Suppressor macrophage (primary cell): ENCODE measurements at regions not wholly inside any gene's neighbourhood (a gene's known extent, or its start where the extent isn't known, plus 50 kb on each side); places are given as distances from the start of the nearest gene placed in this dataset.

Source experiments
- DNase-seq, 4 experiments: peaks; one replicate each; pipeline ENCODE4 v3.0.0-alpha.2; 2020 to 2022

DNA sequence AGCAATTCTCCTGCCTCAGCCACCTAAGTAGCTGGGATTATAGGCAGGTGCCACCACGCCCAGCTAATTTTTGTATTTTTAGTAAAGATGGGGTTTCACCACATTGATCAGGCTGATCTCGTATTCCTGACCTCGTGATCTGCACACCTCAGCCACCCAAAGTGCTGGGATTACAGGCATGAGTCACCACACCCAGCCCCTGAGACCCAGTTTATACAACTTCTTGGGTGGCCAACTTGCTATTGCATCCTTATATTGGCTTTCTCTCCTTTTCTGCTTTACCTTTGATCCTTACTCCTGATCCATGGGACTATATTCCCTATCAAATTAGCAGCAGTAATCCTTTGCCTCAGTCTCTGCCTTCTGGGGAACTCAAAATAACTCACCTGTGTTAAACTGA is 659.1 kb downstream of the PRELID2 start:
- DNase-seq = no peak

DNA sequence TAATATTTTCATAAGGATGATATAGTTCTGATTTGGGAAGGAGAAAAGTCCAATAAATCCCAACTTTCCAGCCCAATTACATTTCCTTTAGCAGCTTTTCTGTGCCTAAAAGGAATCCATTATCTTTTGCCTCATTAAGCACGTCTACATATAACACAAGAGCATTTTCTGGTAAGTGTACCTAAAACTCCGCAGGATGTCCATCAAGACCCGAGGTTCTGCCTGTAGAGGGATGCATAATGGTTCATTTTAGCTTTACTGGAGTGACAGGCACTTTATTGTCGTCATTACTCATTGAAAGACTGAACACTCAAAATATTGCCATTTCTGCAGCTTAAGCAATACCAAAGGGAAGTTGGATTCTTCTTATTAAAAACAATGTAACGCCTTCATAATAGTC is 669.0 kb downstream of the PRELID2 start:
- no peak for DNase-seq

DNA sequence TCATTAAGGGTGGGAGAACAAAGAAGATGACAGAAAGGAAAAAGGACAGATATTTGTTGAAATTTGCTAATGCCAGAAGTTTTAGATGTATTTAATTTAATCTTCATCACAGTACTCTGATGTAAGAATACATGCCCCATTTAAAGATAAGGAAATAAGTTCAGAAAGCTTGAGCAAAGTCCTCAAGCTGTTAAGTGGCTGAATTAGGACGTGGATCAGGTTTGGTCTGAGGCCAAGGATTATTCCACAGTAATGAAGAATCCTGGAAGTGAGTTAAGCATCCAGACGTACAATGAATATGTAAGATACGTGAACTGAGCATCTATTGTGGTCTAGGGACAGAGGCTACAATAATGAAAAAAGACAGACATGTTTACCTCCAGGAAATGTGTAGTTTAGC is 671.3 kb downstream of the PRELID2 start:
- no peak for DNase-seq

DNA sequence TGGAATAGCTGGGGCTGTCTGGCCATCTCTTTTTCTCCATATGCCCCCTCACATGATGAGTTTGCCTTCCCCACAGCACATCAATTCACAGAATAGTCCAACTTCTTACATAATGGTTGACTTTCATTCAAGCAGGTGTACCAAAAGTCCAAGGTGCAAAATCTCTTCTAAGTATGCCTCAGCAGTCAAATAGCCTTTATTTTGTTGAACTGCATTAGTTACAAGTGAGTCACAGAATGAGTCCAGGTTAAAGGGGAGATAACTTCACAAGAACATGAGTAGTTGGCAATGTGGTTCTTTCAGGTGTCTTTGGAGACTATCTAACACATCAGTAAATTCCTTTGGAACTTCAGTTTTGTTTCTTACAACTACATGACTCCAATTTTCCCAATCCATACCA is 672.5 kb downstream of the PRELID2 start:
- DNase-seq = no peak

DNA sequence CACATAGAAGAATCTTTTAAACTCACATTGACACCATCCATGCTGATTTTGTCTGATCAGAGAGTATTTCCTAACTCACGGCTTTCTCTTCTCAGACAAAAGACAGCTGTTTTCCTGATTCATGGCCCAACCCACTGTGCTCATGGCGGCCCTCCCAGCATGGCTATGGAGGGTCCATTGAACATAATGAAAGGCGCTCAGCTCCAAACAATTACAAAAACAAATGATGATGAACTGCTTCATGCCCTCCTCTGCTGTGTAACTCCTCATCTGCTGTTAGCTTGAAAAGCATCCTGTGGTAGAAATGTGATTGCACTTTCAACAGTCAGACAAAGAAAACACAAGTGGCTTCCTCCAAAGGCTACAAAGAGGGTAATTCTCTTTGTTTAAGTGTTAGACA is 673.8 kb downstream of the PRELID2 start:
- no peak for DNase-seq

DNA sequence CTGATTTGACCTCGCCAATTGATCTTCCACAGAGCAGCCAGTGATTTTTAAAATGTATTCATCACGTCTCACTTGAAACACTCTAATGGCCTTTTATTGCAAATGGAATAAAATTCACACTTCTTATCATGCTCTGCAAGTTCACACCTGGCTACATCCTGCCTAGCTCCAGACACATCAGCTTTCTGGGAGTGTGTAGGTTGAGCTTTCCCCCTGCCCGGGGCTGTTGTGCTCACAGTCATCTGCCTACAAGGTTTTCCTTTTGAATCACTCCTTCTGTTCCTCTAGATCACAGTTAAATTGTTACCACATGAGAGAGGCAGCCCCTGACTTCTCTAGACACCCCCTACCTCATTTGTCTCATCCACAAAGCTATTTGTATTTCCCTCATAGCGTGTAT is 674.5 kb downstream of the PRELID2 start:
- DNase-seq = no peak

DNA sequence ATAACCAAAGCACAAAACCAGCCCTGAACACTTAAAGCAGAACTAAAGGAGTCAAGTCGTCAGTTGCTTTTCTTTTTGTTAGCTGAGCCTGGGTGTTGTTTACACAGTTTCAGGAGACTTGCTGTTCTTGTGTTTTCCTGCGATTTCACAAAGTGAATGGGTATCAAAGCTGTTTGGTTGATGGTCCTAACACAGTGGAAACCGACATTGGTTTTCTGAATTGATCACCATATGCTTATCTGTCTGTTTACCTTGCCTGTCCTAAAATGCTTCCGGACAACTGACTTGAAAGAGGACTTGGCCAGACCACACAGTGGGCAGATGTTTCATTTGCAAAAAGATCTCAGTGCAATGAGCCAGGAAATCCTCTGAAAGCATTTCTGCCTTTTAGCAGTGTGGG is 676.4 kb downstream of the PRELID2 start:
- DNase-seq = no peak

DNA sequence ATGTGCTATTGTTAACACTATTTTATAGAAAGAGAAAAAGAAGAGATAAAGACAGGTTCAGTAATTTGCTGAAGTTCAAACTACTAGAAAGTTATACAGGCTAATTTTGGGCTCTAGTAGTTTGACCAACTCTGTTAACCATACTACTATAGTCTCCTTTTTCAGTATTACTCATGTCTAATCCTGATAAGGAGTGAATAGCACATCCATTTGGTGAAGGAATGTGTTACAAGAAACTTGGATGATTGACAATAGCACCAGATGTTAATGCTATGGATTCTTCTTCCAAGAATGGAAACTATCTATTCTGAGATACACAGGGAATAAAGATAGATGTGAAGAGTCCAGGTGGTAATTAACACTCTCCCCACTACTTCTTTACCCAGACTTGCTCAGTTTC is 677.3 kb downstream of the PRELID2 start:
- DNase-seq = no peak

DNA sequence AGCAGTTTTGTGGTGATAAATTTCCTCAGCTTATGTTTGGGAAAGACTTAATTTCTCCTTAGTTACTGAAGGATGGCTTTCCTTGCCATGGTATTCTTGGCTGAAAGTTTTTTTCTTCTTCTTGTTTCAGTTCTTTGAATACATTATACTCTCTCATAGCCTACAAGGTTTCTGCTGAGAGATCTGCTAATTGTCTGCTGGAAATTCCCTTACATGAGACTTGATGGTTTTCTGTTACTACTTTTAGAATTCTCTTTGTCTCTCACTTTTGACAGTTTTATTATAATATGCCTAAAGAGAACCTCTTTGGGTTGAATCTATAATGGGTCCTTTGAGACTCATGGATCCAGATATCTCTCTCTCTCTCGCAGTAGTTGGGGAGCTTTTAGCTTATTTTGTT is 693.6 kb downstream of the PRELID2 start:
- no peak for DNase-seq

DNA sequence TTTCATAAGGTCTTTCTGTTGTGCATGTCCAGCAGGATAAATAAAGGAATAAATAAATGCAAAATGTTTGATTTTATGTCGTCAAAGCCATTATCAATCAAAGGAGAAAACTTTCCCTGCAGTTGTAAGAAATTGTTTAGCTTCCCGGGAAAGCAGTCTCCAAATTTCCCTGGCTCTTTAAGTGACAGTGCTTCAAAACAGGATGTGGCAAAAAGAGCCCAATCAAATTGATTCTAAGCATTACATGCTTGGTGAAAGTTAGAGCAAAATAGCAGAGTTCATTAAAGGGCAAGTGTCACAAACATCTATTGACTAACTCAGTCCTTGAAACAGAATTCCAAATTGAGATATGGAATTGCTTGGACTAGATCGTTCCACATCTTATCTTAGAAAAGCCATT is 704.1 kb downstream of the PRELID2 start:
- no peak for DNase-seq

DNA sequence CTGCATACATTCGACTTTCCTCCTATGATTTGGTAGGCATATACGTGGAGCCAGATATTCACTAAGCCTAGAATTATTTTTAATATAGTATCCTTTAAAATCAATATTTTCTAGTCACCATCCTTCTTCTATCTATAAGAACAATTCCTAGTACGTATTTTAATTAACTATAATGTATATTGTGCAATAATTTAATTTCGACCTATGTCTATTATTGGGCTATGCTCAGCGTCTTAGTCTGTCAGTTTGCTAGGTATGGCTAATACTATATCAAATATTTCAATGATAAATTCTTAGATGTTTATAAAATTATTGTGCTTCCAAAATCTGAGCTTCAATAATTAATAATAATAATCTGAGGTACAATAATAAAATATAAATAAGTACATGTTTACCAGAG is 705.3 kb downstream of the PRELID2 start:
- DNase-seq = no peak

DNA sequence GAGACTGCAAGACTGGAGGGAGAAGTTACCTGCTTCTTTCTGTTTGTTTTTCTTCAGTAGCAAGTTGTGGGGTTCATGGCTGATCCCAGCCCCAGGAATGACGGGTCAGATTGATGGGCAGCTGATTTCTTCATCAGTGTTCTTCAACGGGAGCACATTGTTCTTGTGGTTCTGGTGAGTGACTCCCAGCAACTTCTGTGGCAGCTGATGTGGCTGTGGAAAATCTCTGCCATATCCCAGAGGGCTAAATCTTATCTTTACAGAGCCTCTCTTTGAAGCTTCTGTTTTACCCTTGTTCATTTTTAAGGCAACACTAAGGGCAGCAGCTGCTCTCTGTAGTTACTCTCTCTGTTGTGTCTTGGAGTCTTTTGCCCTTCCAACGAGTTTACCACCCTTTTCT is 710.3 kb downstream of the PRELID2 start:
- no peak for DNase-seq

DNA sequence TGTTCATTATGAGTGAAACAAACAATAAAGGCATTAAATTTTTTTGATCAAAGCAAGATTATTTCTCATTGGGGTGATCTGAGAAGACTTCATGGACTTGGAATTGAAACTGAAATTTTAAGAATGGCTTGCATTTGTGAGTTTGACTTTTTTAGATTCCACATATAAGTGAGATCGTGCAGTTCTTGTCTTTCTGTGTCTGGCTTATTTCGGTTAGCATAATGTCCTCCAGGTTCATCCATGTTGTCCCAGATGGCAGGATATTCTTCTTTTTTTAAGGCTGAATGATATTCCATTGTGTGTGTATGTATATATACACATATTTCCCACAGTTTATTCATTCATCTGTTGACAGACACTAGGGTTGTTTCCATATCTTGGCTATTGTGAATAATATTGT is 716.5 kb downstream of the PRELID2 start:
- DNase-seq = no peak

DNA sequence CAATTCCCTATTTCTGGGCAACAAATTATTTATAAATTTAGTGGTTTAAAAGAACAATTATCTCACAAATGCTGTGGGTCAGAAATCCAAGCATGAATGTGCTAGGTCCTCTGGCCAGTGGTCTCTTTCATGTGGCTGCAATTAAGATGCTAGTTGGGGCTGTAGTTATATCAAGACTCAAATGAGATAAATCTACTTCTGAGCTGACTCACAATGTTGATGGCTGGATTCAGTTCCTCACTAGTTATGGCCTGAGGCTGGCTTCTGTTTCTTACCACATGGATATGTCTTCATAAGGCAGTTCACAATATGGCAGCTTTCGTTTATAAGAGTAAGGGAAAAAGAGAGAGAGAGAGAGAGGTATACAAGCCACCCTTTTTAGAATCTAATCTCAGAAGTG is 717.0 kb downstream of the PRELID2 start:
- no peak for DNase-seq

DNA sequence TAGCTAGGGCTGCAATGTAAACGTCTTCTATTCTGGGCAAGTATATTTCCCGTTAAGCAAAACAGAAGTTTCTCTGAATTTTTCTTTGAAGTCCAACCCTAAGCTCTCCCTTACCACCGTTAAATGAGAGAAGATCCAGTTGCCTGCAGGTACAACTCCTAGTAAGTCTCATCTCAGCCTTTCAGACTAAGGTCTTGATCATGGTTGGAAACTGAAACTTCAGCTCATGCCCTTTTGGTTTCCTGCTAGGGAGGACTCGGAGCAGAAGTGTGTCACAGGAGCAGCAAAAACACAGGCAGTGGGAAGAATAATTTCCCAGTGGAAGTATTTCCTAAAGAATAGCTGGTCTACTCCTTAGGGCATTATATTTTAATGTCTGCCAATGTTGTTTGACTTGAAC is 717.9 kb downstream of the PRELID2 start:
- DNase-seq = no peak

DNA sequence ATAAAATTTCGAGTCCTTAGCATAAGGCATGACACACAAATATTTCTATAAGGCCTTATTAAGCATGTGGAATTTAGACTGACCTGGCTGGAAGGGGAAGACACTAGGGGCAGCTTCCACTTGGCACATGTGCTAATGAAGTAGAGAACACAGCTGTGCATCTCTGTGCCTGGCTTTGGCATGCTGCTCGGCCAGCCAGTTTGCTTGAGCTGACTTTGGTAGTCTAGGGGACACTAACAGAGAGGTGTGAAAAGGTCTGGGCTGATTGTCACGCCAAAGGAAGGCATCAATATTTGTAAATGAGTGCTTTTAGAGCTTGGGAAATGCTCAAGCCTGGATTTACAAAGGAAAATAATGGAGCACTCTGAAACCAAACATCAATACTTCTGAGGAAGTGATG is 723.7 kb downstream of the PRELID2 start:
- no peak for DNase-seq

DNA sequence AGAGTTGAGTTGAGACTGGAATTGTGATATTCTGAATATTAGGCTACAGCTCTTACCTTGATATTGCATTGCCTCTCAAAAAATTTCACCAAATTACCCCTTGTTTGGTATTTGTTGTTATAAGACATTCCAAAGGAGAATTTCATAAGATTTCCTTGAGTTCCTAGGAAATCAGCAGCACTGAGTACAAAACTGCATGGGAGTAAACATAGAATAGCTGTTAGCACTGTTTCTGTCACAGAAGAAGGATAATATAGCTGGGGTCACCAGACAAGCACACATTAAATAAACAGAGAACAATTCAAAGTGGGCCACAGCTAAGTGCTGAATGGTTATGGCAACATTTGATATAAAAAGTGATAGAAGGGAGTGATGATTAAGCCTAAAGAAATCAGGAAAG is 724.3 kb downstream of the PRELID2 start:
- DNase-seq = no peak

DNA sequence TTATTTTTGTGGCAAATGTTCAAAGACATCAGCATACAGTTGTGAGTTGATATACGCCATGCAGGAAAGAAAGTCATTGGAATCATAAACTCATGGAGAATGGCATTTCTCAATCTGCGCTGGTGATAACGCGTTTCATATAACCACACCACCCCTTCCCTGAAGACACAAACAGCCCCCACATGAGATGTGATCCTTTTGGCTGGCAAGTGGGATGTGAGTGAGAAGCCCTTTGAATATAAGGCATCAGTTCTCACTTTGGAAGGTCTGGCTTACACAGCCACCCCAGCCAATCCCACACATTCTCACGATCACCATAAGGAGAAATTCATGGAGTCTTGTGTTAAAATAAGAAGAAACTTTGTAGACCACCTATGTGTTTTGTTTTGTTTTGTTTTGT is 725.0 kb downstream of the PRELID2 start:
- no peak for DNase-seq

DNA sequence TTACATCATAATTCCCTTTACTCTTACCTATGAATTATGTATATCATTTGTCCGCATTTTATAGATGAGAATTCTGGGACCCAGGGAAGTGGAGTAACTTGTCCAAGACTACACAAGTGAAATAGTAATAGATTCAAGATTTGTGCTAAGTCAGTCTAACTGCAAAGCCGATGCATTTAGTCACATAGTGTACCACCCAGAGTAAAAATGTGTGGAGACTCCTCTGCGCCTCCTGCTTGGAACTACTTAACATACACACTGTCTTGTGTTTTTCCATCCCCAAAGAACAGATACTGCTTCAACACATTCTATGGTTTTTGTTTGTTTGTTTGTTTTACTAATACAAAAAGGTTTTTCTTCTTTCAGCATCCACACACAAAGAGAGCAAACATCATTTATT is 729.8 kb downstream of the PRELID2 start:
- no peak for DNase-seq

DNA sequence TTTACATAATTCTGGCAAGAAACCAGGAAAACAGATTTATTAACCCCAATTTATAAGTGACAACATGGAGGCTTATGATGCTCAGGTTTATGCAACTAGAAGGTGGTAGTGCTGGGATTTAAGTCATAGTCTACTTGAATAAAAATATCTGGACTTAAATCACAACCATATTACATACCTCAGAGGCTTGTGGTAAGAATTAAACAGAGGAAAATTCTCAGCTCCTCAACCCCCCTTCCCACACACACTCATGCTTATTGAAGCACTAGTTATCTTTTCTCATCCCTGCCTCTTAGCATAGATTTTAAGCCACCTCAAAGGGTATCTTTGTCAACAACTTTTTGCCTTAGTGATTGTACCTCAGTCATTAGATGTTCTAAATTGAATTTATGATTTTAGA is 731.0 kb downstream of the PRELID2 start:
- DNase-seq = no peak

DNA sequence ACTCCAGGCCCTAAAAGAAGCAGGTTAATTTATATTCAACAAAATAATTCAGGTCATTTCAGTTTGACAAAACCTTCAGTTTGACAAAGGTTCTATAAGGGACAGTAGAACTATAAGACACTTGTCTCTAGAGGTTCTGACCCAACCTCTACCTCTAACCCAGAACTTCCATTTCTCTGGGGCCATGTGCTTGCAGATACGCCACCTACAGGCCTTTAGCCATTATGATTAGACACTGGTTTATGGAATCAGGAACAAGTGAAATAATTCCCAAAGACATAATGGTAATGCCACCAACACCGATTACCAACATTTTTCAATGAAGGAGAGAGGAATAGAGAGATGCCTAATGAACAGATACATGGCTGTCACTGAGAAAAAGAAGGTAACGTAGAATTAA is 733.9 kb downstream of the PRELID2 start:
- peak in 2 of 4 experiments; percentile 1 to 2 for DNase-seq

DNA sequence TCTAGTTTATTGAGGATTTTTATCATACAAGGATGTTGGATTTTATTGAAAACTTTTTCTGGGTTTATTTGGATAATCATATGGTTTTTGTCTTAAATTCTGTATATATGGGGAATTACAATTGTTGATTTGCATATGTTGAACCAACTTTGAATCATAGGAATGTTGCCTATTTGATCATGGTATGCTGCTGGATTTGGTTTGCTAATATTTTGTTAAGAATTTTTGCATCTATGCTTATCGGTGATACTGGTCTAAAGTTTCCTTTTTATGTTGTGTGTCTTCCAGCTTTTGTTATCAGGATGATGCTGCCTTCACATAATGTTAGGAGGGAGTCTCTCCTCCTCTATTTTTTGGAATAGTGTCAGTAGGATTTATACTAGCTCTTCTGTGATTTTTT is 745.0 kb downstream of the PRELID2 start:
- DNase-seq = no peak

DNA sequence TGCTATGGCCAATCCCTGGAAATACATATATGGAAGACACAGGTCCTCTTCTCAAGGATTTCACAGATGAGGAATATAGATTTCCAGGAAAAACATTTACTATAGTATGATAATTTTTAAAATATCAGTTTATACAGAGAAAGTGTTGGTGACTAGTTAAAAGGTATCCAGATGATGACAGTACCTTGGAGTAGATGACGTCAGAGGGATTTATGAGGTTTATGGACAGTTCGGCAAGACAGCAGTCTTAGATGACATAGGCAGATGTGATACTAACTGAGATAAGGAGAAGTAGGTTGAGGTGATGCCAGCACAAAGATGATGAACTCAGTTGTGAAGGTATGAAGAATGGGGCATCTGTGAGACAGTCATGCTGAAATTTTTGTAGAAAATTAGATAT is 750.3 kb downstream of the PRELID2 start:
- DNase-seq = no peak

DNA sequence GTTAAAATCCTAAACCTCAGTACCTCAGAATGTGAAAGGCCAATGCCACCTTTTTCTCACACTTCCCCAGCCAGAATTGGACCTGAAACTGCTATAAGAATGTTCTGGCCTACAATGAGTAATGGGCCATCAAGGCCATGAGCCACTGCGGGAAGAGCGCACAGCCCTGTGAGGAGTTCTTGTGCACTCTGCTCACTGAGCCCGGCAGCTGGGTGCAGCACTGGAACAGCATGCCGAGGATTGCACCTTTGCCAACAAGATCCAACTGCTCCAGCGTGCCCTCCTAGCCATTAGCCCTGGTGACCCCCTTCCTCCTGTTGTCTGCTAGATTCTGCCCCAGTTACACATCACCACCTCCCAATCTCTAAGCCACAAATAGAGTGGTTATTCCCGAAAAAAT is 758.1 kb downstream of the PRELID2 start:
- DNase-seq = no peak

DNA sequence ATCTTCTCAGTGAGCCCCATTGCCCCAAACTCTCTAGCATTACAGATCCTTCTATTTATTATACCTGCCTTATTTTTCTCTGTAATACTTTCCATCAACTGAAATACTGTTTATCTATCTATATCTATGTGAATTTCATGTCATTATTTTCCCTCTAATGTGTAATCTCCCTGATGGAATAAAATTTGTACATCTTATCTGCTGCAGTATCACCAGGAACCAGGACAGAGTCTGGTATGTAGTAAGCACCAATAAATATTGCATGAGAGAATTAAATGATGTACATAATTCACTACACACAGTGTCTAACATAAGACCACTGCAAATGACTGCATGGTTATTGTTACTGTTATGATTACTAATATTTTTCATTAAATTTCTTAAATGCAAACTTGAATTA is 759.1 kb downstream of the PRELID2 start:
- DNase-seq = no peak

DNA sequence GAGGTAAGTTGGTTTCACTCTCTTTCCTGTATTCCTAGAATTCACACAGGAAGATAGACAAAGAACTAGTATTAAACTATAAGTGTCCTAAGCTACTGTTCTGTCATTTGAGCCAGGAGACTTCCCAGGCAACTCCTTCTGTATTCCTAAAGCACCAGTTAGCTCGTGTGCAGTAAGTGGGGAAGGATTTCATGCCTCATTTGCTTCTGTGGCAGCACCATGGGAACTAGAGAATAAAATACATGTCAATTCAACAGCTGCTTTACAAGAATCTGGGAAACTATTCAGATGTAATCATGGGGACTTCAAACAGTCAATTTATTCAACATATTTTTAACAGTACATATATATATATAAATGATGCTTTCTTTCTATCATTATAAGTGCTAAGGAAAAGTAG is 762.3 kb downstream of the PRELID2 start:
- DNase-seq = no peak
